ENCODE measurements at regions not wholly inside any gene's neighbourhood (a gene's known extent, or its start where the extent isn't known, plus 50 kb on each side); places are given as distances from the start of the nearest gene placed in this dataset.

DNA sequence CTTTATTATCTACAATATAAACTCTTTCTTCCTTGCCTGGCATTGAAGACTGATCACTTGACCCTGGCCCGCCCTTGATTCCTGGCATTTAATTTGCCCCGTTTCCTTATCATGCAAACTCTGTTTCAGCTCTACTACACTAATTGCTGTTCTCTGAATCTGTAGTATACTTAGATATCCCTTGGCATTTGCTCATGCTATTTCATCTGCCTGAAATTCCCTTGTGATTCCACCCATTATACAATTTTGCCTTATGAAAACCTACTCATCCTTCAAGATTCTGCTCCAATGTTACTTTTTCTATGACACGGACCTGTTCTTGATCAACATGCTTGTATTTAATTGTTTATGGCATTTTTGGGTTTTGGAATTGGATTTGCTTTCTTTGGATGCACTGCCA, 459.9 kb upstream of the AMOT start:
- DNase-seq (ENCODE audit: low spot score) = no peak
- TF ChIP-seq, protein P1, sequence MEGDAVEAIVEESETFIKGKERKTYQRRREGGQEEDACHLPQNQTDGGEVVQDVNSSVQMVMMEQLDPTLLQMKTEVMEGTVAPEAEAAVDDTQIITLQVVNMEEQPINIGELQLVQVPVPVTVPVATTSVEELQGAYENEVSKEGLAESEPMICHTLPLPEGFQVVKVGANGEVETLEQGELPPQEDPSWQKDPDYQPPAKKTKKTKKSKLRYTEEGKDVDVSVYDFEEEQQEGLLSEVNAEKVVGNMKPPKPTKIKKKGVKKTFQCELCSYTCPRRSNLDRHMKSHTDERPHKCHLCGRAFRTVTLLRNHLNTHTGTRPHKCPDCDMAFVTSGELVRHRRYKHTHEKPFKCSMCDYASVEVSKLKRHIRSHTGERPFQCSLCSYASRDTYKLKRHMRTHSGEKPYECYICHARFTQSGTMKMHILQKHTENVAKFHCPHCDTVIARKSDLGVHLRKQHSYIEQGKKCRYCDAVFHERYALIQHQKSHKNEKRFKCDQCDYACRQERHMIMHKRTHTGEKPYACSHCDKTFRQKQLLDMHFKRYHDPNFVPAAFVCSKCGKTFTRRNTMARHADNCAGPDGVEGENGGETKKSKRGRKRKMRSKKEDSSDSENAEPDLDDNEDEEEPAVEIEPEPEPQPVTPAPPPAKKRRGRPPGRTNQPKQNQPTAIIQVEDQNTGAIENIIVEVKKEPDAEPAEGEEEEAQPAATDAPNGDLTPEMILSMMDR (IDR thresholded peaks at IDR 0.05; ENCODE audit: poor library complexity, severe bottlenecking) = no peak
- H3K4me1 ChIP-seq (ENCODE audit: insufficient read depth, poor library complexity, severe bottlenecking) = no peaks in the 10 kb centered on the region

DNA sequence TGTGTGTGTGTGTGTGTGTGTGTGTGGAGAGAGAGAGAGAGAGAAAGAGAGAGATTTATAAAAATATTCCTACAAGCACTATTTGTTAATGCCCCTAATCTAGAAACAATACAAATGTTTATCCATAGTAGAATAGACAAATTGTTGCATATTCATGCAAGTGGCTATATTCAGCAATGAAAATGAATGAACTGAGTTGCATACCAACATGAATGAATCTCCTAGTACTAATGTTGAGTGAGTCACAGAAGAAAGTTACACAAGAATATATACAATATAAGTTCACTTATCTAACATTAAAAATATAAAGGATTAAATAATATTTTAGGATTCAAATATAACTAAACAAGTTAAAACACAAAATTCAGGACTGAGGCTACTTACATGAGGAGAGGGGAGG, 456.8 kb upstream of the AMOT start:
- TF ChIP-seq, protein P1 (IDR thresholded peaks at IDR 0.05; ENCODE audit: poor library complexity, severe bottlenecking) = no peak
- Histone ChIP-seq H3K4me1 (ENCODE audit: insufficient read depth, poor library complexity, severe bottlenecking) (no peaks in the 10 kb centered on the region), H3K4me3 (ENCODE audit: severe bottlenecking) (no peak overlapping the region), H3K27ac (ENCODE audit: poor library complexity, severe bottlenecking) (no peak overlapping the region), H3K27me3 (ENCODE audit: insufficient read depth, poor library complexity, severe bottlenecking) (no peaks in the 10 kb centered on the region), H3K9me3 (ENCODE audit: severe bottlenecking) (no peaks in the 10 kb centered on the region), H3K36me3 (ENCODE audit: low read depth) (no peaks in the 10 kb centered on the region)
- ATAC-seq (ENCODE audit: low read depth) (no peak), DNase-seq (ENCODE audit: low spot score) (no peak)

More for the DNA sequence above, 459.9 kb upstream of the AMOT start:
- no peaks in the 10 kb centered on the region for H3K9me3 ChIP-seq (ENCODE audit: severe bottlenecking)
- H3K4me3 ChIP-seq (ENCODE audit: severe bottlenecking) = no peak overlapping the region
- no peak overlapping the region for H3K27ac ChIP-seq (ENCODE audit: poor library complexity, severe bottlenecking)
- no peak for ATAC-seq (ENCODE audit: low read depth)
- no peaks in the 10 kb centered on the region for H3K36me3 ChIP-seq (ENCODE audit: low read depth)
- no peaks in the 10 kb centered on the region for H3K27me3 ChIP-seq (ENCODE audit: insufficient read depth, poor library complexity, severe bottlenecking)

DNA sequence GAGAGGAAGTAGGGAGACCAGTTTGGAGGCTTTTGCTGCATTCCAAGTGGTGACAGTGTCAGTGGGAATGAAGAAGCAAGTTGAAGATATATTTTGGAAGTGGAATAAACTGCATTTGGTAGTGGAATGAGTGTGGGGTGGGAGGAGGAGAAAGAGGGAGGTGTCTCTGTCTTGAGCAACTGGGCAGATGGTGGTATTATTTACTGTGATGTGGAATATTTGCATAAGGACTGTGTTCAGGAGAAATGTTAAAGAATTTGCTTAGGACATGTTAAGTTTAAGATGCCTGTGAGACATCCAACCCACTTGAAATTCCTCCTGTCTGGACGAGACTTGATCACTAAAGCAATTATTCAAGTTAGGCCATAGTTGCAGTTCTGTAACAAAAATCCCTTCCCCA, 448.9 kb upstream of the AMOT start:
- Histone ChIP-seq H3K9me3 (ENCODE audit: severe bottlenecking) (no peaks in the 10 kb centered on the region), H3K4me1 (ENCODE audit: insufficient read depth, poor library complexity, severe bottlenecking) (no peaks in the 10 kb centered on the region), H3K4me3 (ENCODE audit: severe bottlenecking) (no peak overlapping the region), H3K27me3 (ENCODE audit: insufficient read depth, poor library complexity, severe bottlenecking) (no peaks in the 10 kb centered on the region), H3K36me3 (ENCODE audit: low read depth) (no peaks in the 10 kb centered on the region), H3K27ac (ENCODE audit: poor library complexity, severe bottlenecking) (no peak overlapping the region)
- DNase-seq (ENCODE audit: low spot score) = no peak
- TF ChIP-seq, protein P1 (IDR thresholded peaks at IDR 0.05; ENCODE audit: poor library complexity, severe bottlenecking) = no peak
- ATAC-seq (ENCODE audit: low read depth) = no peak

GRCh38 chrX:113287761-113288160, 447.1 kb upstream of the AMOT start:
- no peaks in the 10 kb centered on the region for H3K4me1 ChIP-seq (ENCODE audit: insufficient read depth, poor library complexity, severe bottlenecking)
- DNase-seq (ENCODE audit: low spot score) (no peak), ATAC-seq (ENCODE audit: low read depth) (no peak)
- H3K27ac ChIP-seq (ENCODE audit: poor library complexity, severe bottlenecking) = no peak overlapping the region
- TF ChIP-seq, protein P1 (IDR thresholded peaks at IDR 0.05; ENCODE audit: poor library complexity, severe bottlenecking) = no peak
- no peaks in the 10 kb centered on the region for H3K36me3 ChIP-seq (ENCODE audit: low read depth)
- no peaks in the 10 kb centered on the region for H3K27me3 ChIP-seq (ENCODE audit: insufficient read depth, poor library complexity, severe bottlenecking)
- no peak overlapping the region for H3K4me3 ChIP-seq (ENCODE audit: severe bottlenecking)
- no peaks in the 10 kb centered on the region for H3K9me3 ChIP-seq (ENCODE audit: severe bottlenecking)

DNA sequence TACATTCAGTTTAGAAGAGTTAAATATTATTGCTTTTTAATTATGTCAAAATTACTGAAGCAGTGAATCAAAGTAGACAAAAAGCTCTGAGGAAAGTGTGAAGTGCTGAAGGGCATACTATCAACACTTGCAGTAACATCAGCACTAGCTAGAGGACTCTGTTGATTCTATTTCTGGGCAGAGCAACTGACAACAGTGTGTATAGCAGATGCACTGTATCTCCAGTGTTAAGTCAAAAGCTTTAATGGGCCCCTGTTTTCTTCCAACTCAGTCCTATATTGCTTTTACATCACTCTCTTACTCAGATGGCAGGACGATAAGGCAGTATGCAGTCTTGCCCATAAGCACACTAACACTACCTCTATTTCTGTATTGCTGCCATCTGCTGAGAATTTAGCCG, 435.2 kb upstream of the AMOT start:
- H3K27ac ChIP-seq (ENCODE audit: poor library complexity, severe bottlenecking) = no peak overlapping the region
- H3K36me3 ChIP-seq (ENCODE audit: low read depth) = no peaks in the 10 kb centered on the region
- H3K9me3 ChIP-seq (ENCODE audit: severe bottlenecking) = no peaks in the 10 kb centered on the region
- no peaks in the 10 kb centered on the region for H3K4me1 ChIP-seq (ENCODE audit: insufficient read depth, poor library complexity, severe bottlenecking)
- TF ChIP-seq, protein P1 (IDR thresholded peaks at IDR 0.05; ENCODE audit: poor library complexity, severe bottlenecking) = no peak
- ATAC-seq (ENCODE audit: low read depth) (no peak), DNase-seq (ENCODE audit: low spot score) (no peak)
- H3K4me3 ChIP-seq (ENCODE audit: severe bottlenecking) = no peak overlapping the region
- H3K27me3 ChIP-seq (ENCODE audit: insufficient read depth, poor library complexity, severe bottlenecking) = no peaks in the 10 kb centered on the region

All from RWPE2 (cell line).